CD14-positive monocyte (primary cell): ENCODE measurements at regions not wholly inside any gene's neighbourhood (a gene's known extent, or its start where the extent isn't known, plus 50 kb on each side); places are given as distances from the start of the nearest gene placed in this dataset.

ENCODE experiments used
- DNase-seq, 3 donors: peaks; one replicate each; pipeline ENCODE4 v3.0.0-alpha.2; 2011 to 2022
- H2AFZ ChIP-seq: 2 replicates; pipeline ENCODE4 v1.6.0; 2012; ENCODE audit warnings: mild to moderate bottlenecking, low read depth, low read length, inconsistent platforms; ENCODE audit not compliant: insufficient read depth, poor library complexity, severe bottlenecking
- H3K27ac ChIP-seq, 2 donors: 1 replicate in 1 of 2; 2 replicates in 1 of 2; pipeline ENCODE4 v1.5.1; 2012 to 2013; ENCODE audit warnings: low read length in 2 of 2, control low read depth in 1 of 2, inconsistent platforms in 1 of 2, low read depth in 1 of 2, mild to moderate bottlenecking in 1 of 2
- H3K27me3 ChIP-seq, 2 donors: one replicate each; pipeline versions ENCODE4 v1.6.0 to v1.6.1; 2011 to 2013; ENCODE audit warnings: low read length in 2 of 2; ENCODE audit not compliant: control insufficient read depth in 2 of 2, insufficient read depth in 2 of 2
- H3K36me3 ChIP-seq, 2 donors: replicated peaks in 1 of 2; 1 replicate in 1 of 2; 2 replicates in 1 of 2; pipeline versions ENCODE4 v1.5.1 to v1.6.1; 2012 to 2013; ENCODE audit warnings: low read length in 2 of 2, control low read depth in 1 of 2, inconsistent platforms in 1 of 2, mild to moderate bottlenecking in 1 of 2; ENCODE audit not compliant: insufficient read depth in 2 of 2, control insufficient read depth in 1 of 2
- H3K4me1 ChIP-seq, 2 donors: 1 replicate in 1 of 2; 2 replicates in 1 of 2; pipeline versions ENCODE4 v1.5.1 to v1.6.1; 2012 to 2013; ENCODE audit warnings: low read length in 2 of 2, control low read depth in 1 of 2, inconsistent platforms in 1 of 2, mild to moderate bottlenecking in 1 of 2, moderate library complexity in 1 of 2; ENCODE audit not compliant: insufficient read depth in 2 of 2, control insufficient read depth in 1 of 2
- H3K4me2 ChIP-seq: replicated peaks from 2 replicates; pipeline ENCODE3; 2012; ENCODE audit warnings: low read length, moderate library complexity, mild to moderate bottlenecking; ENCODE audit not compliant: poor library complexity, severe bottlenecking; ENCODE audit errors: extremely low read depth
- H3K4me3 ChIP-seq, 3 experiments: fragments of 200-600 bp in 1 of 3; sonication (generic) in 1 of 3; replicated peaks in 1 of 3; 1 replicate in 2 of 3; 2 replicates in 1 of 3; pipeline ENCODE4 v1.5.1; 2011 to 2013; ENCODE audit warnings: low read length in 3 of 3, mild to moderate bottlenecking in 3 of 3, control low read depth in 2 of 3, low read depth in 2 of 3, inconsistent platforms in 1 of 3, moderate library complexity in 1 of 3
- H3K79me2 ChIP-seq: 2 replicates; pipeline ENCODE4 v1.6.0; 2012; ENCODE audit warnings: mild to moderate bottlenecking, control low read depth, inconsistent platforms, low read length, moderate library complexity; ENCODE audit not compliant: insufficient read depth
- H3K9ac ChIP-seq: 2 replicates; pipeline ENCODE4 v1.6.0; 2017; ENCODE audit warnings: low read length, mild to moderate bottlenecking; ENCODE audit not compliant: insufficient read depth, poor library complexity, severe bottlenecking
- H3K9me3 ChIP-seq, 2 donors: replicated peaks in 1 of 2; 1 replicate in 1 of 2; 2 replicates in 1 of 2; pipeline versions ENCODE4 v1.5.1 to v1.6.1; 2012 to 2013; ENCODE audit warnings: low read length in 2 of 2, control low read depth in 1 of 2; ENCODE audit not compliant: control insufficient read depth in 1 of 2, insufficient read depth in 1 of 2
- H4K20me1 ChIP-seq: 2 replicates; pipeline ENCODE4 v1.6.0; 2012; ENCODE audit warnings: mild to moderate bottlenecking, low read length, control low read depth, moderate library complexity; ENCODE audit not compliant: insufficient read depth
- H3K27ac Mint-ChIP-seq, 7 donors: one replicate each; pipeline ENCODE4 v1.8.0; 2020; ENCODE audit warnings: mild to moderate bottlenecking in 7 of 7, mixed read lengths in 7 of 7, moderate library complexity in 6 of 7, inconsistent platforms in 2 of 7
- H3K27me3 Mint-ChIP-seq, 3 donors: one replicate each; pipeline ENCODE4 v1.8.0; 2021 to 2022; ENCODE audit warnings: low read depth in 3 of 3, mild to moderate bottlenecking in 3 of 3, mixed read lengths in 3 of 3, moderate library complexity in 3 of 3, inconsistent platforms in 1 of 3
- H3K36me3 Mint-ChIP-seq, 2 donors: one replicate each; pipeline ENCODE4 v1.8.0; 2020; ENCODE audit warnings: mixed read lengths in 2 of 2, inconsistent platforms in 1 of 2, mild to moderate bottlenecking in 1 of 2
- H3K4me1 Mint-ChIP-seq: one replicate; pipeline ENCODE4 v1.8.0; 2020; ENCODE audit warnings: mild to moderate bottlenecking, mixed read lengths
- H3K4me3 Mint-ChIP-seq, 2 donors: one replicate each; pipeline ENCODE4 v1.8.0; 2020; ENCODE audit warnings: mild to moderate bottlenecking in 2 of 2, mixed read lengths in 2 of 2, moderate library complexity in 1 of 2
- H3K9me3 Mint-ChIP-seq, 7 donors: one replicate each; pipeline ENCODE4 v1.8.0; 2020 to 2022; ENCODE audit warnings: mixed read lengths in 7 of 7, mild to moderate bottlenecking in 6 of 7, moderate library complexity in 6 of 7, inconsistent platforms in 2 of 7
- CTCF ChIP-seq: fragments of 200-600 bp; IDR thresholded peaks from one replicate; pipeline ENCODE4 v1.8.0; 2022; ENCODE audit warnings: antibody characterized with exemption, mild to moderate bottlenecking
- whole genome bisulfite sequencing: methylation state at CpG from one replicate; pipeline ENCODE4 v1.1.5; 2013; ENCODE audit warnings: missing lambda C conversion rate; ENCODE audit not compliant: insufficient coverage; 5-methylcytosine and 5-hydroxymethylcytosine counted together
- intact Hi-C, 2 donors: fragments of 100-400 bp; cut with micrococcal nuclease; formaldehyde crosslinking; loops; one replicate each; pipeline versions ENCODE4 v1.15.0 to v1.15.1; 2023

- H3K79me2 ChIP-seq, result no peaks in the 10 kb centered on the region
- no peak overlapping the region for H3K4me2 ChIP-seq
- no peak for DNase-seq
- H3K27me3 Mint-ChIP-seq, result peaks cover 0 to 3% (median 2%) of the 10 kb centered on the region in 3 donors
- H4K20me1 ChIP-seq, result no peaks in the 10 kb centered on the region
- no peak overlapping the region for H3K9ac ChIP-seq
- H3K4me3 ChIP-seq, result no peak overlapping the region
- H3K9me3 Mint-ChIP-seq, result peaks cover 0 to 2% (median 0%) of the 10 kb centered on the region in 7 donors
- peaks cover 0 to 6% of the 10 kb centered on the region in 2 donors for H3K4me1 ChIP-seq
- H3K36me3 ChIP-seq, result no peaks in the 10 kb centered on the region
- no peaks in the 10 kb centered on the region for H3K27me3 ChIP-seq
- no peak overlapping the region for H3K27ac ChIP-seq
- H3K4me1 Mint-ChIP-seq, result peaks cover 18% of the 10 kb centered on the region
- H3K9me3 ChIP-seq, result no peaks in the 10 kb centered on the region
- no peaks in the 10 kb centered on the region for H3K36me3 Mint-ChIP-seq
- intact Hi-C loops, result no loop called here
- H2AFZ ChIP-seq, result no peak overlapping the region
- no peak overlapping the region for H3K4me3 Mint-ChIP-seq
- H3K27ac Mint-ChIP-seq, result no peak overlapping the region
- no peak for TF ChIP-seq CTCF
- no CpG with 5 or more reads among the region's 3 CpGs for WGBS
Measured at GRCh38 chr12:93980711-93981110, 167.7 kb upstream of the PLXNC1 start.

- no peak for TF ChIP-seq CTCF
- Histone ChIP-seq H3K36me3 (no peaks in the 10 kb centered on the region), H3K27ac (no peak overlapping the region), H3K4me1 (peaks cover 0 to 6% of the 10 kb centered on the region in 2 donors), H3K27me3 (no peaks in the 10 kb centered on the region), H4K20me1 (no peaks in the 10 kb centered on the region), H3K4me2 (no peak overlapping the region), H3K9me3 (no peaks in the 10 kb centered on the region), H2AFZ (no peak overlapping the region), H3K4me3 (no peak overlapping the region), H3K9ac (no peak overlapping the region), H3K79me2 (no peaks in the 10 kb centered on the region)
- Mint-ChIP-seq H3K27ac (peak overlapping the region in 2 of 7 donors; percentile 0 to 5), H3K9me3 (peaks cover 0 to 2% (median 0%) of the 10 kb centered on the region in 7 donors), H3K36me3 (no peaks in the 10 kb centered on the region), H3K27me3 (peaks cover 0 to 3% (median 0%) of the 10 kb centered on the region in 3 donors), H3K4me3 (no peak overlapping the region), H3K4me1 (peaks cover 18% of the 10 kb centered on the region)
- intact Hi-C loops, result no loop called here
- 100% methylated on average over 1 of the region's 2 CpGs for WGBS
- DNase-seq, result no peak
Measured at GRCh38 chr12:93981411-93981810, 167.0 kb upstream of the PLXNC1 start.
